Right ventricle myocardium inferior (tissue), 1 donor: ENCODE measurements at regions not wholly inside any gene's neighbourhood (a gene's known extent, or its start where the extent isn't known, plus 50 kb on each side); places are given as distances from the start of the nearest gene placed in this dataset.

Experiments
- ATAC-seq: fragments of 200-7000 bp; cut with Tn5 transposase; one replicate; pipeline ENCODE4 v1.9.1; 2020; ENCODE audit warnings: mild to moderate bottlenecking, moderate library complexity
- DNase-seq: peaks from one replicate; pipeline ENCODE4 v3.0.0; 2021; ENCODE audit errors: missing footprints
- intact Hi-C: fragments of 100-400 bp; cut with DNase I; formaldehyde crosslinking; loops from one replicate; pipeline ENCODE4 v1.11.0; 2022
- donor health status: DM: no; HTN: yes; CAD: no; lungs with severe emphysema.

GRCh38 chr1:80495806-80496205, 1304.9 kb upstream of the ADGRL2 start:
- ATAC-seq (no peak), DNase-seq (no peak)

DNA sequence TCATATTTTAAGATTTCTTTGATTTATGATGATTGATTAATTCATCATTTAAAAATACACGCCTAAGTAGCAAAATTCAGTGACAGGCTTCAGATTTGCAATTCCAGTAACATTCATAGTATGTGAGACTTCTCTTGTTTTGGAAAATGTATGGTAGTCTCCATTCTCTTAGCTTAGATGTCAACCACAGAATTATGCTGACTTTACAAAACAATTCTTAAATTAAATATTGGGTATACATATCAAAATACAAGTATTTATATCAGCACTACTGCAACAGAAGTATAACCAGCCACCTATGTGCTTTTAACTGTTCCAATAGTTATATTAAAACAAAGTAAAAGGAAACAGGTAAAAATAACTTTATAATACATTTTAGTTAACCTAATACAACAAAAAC, 1328.6 kb upstream of the ADGRL2 start:
- intact Hi-C loops, result no loop called here
- DNase-seq (no peak), ATAC-seq (no peak)

More at GRCh38 chr1:80495806-80496205, 1304.9 kb upstream of the ADGRL2 start:
- intact Hi-C loops, result no loop called here

DNA sequence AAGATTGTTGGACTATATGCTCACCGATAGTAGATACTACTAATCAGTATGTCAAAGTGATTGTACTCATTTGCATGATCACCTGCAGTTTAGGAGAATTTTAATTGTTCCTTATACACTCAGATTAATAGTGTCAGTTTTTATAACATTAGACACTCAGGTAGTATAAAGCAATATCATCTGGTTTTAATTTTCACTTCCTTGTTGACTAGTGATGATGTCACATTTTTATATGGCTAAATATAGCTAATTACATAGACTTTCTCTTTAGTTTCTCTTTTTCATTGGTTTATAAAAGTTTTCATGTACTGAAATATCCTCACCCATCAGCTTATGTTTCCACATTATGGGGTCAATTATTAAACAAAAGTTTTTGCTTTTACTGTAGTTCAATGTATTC, 1332.4 kb upstream of the ADGRL2 start:
- intact Hi-C loops, result no loop called here
- ATAC-seq (no peak), DNase-seq (no peak)

GRCh38 chr1:80462006-80462405, 1338.7 kb upstream of the ADGRL2 start:
- ATAC-seq (no peak), DNase-seq (no peak)
- intact Hi-C loops, result no loop called here

DNA sequence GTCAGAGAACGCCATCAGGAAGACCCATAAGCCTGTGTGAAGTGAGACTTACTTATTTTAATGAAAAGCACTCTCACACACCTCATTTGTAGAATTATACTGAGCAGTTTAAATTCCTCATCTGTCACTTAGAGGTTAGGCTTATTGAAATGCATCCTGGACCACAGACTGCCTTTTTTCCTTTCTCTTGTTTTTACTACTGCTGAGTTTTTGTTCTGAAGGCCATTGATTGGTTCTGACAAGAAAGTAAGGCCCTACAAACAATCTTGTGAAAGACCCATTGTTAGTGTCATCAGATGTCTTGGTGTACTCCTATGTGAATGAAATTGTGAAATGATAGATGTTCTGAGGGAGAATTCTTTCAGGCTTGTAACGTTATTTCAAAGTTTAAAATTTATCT, 1343.3 kb upstream of the ADGRL2 start:
- intact Hi-C loops, result no loop called here
- DNase-seq (no peak), ATAC-seq (no peak)

GRCh38 chr1:80453775-80454174, 1347.0 kb upstream of the ADGRL2 start:
- intact Hi-C loops, result no loop called here
- no peak for DNase-seq
- no peak for ATAC-seq

- DNase-seq (no peak), ATAC-seq (no peak)
- intact Hi-C loops, result no loop called here
These were observed 1350.0 kb upstream of the ADGRL2 start for GRCh38 chr1:80450711-80451110.

- no peak for ATAC-seq
- intact Hi-C loops, result no loop called here
- DNase-seq, result no peak
These were observed 1352.7 kb upstream of the ADGRL2 start for GRCh38 chr1:80448081-80448480.

GRCh38 chr1:80447526-80447925, 1353.2 kb upstream of the ADGRL2 start:
- ATAC-seq (no peak), DNase-seq (no peak)
- intact Hi-C loops, result no loop called here

GRCh38 chr1:80445033-80445432, 1355.7 kb upstream of the ADGRL2 start:
- intact Hi-C loops, result no loop called here
- DNase-seq (no peak), ATAC-seq (no peak)

DNA sequence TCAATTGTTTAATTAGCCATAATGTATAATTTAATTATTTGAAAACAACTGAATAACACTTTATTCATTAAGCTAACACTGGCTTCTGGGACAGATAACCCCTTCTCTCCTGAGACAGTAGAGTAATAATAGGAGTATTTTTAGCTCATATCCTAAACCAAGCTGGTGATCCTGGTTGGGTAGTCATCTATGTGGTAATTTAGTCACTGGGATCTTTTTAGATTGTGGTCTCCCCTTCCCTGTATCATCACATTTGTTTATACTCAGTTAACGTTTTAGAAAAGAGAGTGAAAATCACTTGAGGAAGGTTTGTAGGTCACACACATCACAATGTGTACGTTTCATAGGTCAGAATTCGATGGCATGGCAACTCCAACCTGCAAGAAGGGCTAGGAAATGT, 1356.6 kb upstream of the ADGRL2 start:
- intact Hi-C loops, result no loop called here
- ATAC-seq (no peak), DNase-seq (no peak)

GRCh38 chr1:80441664-80442063, 1359.1 kb upstream of the ADGRL2 start:
- no peak for ATAC-seq
- DNase-seq, result no peak
- intact Hi-C loops, result no loop called here

- intact Hi-C loops, result no loop called here
- DNase-seq, result no peak
- ATAC-seq, result no peak
These were observed 1363.9 kb upstream of the ADGRL2 start for GRCh38 chr1:80436851-80437250.

GRCh38 chr1:80427881-80428280, 1372.9 kb upstream of the ADGRL2 start:
- intact Hi-C loops, result no loop called here
- no peak for DNase-seq
- ATAC-seq, result no peak

- ATAC-seq (no peak), DNase-seq (no peak)
- intact Hi-C loops, result no loop called here
These were observed 1376.5 kb upstream of the ADGRL2 start for GRCh38 chr1:80424249-80424648.

DNA sequence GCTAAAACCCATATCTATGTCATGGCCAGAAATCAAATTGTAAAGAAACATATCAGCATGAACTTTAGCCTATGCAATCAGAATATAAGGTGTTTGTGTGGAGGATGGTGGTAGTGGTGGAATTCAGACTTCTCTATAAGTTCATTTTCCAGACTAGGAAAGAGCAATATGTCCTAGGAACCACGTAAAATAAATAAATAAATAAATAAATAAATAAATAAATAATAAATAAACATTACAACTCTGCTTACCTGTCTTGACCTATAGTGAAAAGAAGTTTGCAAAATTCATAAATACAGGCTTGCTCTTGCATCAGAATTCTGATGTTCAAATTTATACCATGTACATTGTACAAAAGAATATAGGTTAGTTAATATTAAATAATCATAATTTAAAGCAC, 1382.6 kb upstream of the ADGRL2 start:
- intact Hi-C loops, result no loop called here
- ATAC-seq (no peak), DNase-seq (no peak)

GRCh38 chr1:80417671-80418070, 1383.1 kb upstream of the ADGRL2 start:
- no peak for ATAC-seq

GRCh38 chr1:80413969-80414368, 1386.8 kb upstream of the ADGRL2 start:
- DNase-seq (no peak), ATAC-seq (no peak)
- intact Hi-C loops, result no loop called here

More at GRCh38 chr1:80417671-80418070, 1383.1 kb upstream of the ADGRL2 start:
- intact Hi-C loops, result no loop called here
- DNase-seq, result no peak

DNA sequence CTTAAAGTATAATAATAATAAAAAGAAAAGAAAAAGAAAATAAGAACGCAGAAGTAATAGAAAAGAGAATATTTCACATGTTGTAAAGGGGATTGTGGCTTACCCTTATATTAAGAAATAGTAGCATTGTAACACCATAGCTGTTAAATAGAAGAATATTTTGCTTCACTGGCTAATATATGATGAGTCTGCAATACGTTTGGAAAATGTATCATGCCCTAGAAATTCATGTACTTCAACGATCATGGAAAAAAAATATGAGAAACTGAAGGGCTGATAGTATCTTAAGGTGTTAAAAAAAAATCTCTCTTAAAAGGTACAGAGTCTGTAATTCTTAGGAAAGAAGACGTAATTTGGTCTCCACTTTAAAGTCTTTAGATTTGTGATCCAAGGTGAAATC, 1390.5 kb upstream of the ADGRL2 start:
- ATAC-seq, result no peak
- no peak for DNase-seq
- intact Hi-C loops, result no loop called here

- ATAC-seq, result no peak
- no peak for DNase-seq
- intact Hi-C loops, result no loop called here
These were observed 1397.0 kb upstream of the ADGRL4 start for GRCh38 chr1:80403471-80403893.

- DNase-seq, result no peak
- intact Hi-C loops, result no loop called here
- no peak for ATAC-seq
These were observed 1396.1 kb upstream of the ADGRL4 start for GRCh38 chr1:80402625-80403024.

- ATAC-seq, result no peak
These were observed 1395.2 kb upstream of the ADGRL4 start for GRCh38 chr1:80401757-80402156.

More at GRCh38 chr1:80401757-80402156, 1395.2 kb upstream of the ADGRL4 start:
- intact Hi-C loops, result no loop called here
- no peak for DNase-seq
